BLaER1 (cell line): ENCODE measurements at regions not wholly inside any gene's neighbourhood (a gene's known extent, or its start where the extent isn't known, plus 50 kb on each side); places are given as distances from the start of the nearest gene placed in this dataset.

ENCODE experiments used
- H3K27ac ChIP-seq: shearing (Covaris generic); formaldehyde crosslinking; 2 replicates; pipeline ENCODE4 v1.8.1; 2022
- H3K27me3 ChIP-seq: shearing (Covaris generic); formaldehyde crosslinking; 2 replicates; pipeline ENCODE4 v1.8.1; 2022
- H3K36me3 ChIP-seq: shearing (Covaris generic); formaldehyde crosslinking; 2 replicates; pipeline ENCODE4 v1.8.1; 2022
- H3K4me1 ChIP-seq: shearing (Covaris generic); formaldehyde crosslinking; 2 replicates; pipeline ENCODE4 v1.8.1; 2022
- H3K4me2 ChIP-seq: shearing (Covaris generic); formaldehyde crosslinking; 2 replicates; pipeline ENCODE4 v1.8.1; 2022
- H3K4me3 ChIP-seq: shearing (Covaris generic); formaldehyde crosslinking; 2 replicates; pipeline ENCODE4 v1.8.1; 2022
- H3K9ac ChIP-seq: shearing (Covaris generic); formaldehyde crosslinking; 2 replicates; pipeline ENCODE4 v1.8.1; 2022
- H3K9me3 ChIP-seq: shearing (Covaris generic); formaldehyde crosslinking; 2 replicates; pipeline ENCODE4 v1.8.1; 2022
- H4K20me1 ChIP-seq: shearing (Covaris generic); formaldehyde crosslinking; 2 replicates; pipeline ENCODE4 v1.8.1; 2022
- Cebpa-rat ChIP-seq: shearing (Covaris generic); IDR thresholded peaks from 2 replicates; pipeline ENCODE4 v1.8.1; 2022

- no peak overlapping the region for H3K4me2 ChIP-seq
- TF ChIP-seq Cebpa-rat: no peak
- H3K4me3 ChIP-seq: no peak overlapping the region
- no peaks in the 10 kb centered on the region for H3K9me3 ChIP-seq
- no peaks in the 10 kb centered on the region for H3K27me3 ChIP-seq
- H3K27ac ChIP-seq: no peak overlapping the region
- no peaks in the 10 kb centered on the region for H3K36me3 ChIP-seq
- H3K4me1 ChIP-seq: no peaks in the 10 kb centered on the region
- H4K20me1 ChIP-seq: no peaks in the 10 kb centered on the region
- no peak overlapping the region for H3K9ac ChIP-seq
These were observed 52.5 kb upstream of the C11orf58 start for GRCh38 chr11:16685914-16686313.

GRCh38 chr11:16678466-16679116 lies 59.9 kb upstream of the C11orf58 start:
- H3K4me2 ChIP-seq: no peak overlapping the region
- no peak for TF ChIP-seq Cebpa-rat
- H3K9me3 ChIP-seq: no peaks in the 10 kb centered on the region
- H3K4me1 ChIP-seq: no peaks in the 10 kb centered on the region
- H3K9ac ChIP-seq: no peak overlapping the region
- H3K27ac ChIP-seq: no peak overlapping the region
- no peak overlapping the region for H3K4me3 ChIP-seq
- no peaks in the 10 kb centered on the region for H3K27me3 ChIP-seq
- H3K36me3 ChIP-seq: no peaks in the 10 kb centered on the region
- no peaks in the 10 kb centered on the region for H4K20me1 ChIP-seq

GRCh38 chr11:16669799-16670415 lies 68.5 kb upstream of the C11orf58 start:
- Histone ChIP-seq H3K9ac (no peak overlapping the region), H3K4me3 (no peak overlapping the region), H4K20me1 (no peaks in the 10 kb centered on the region), H3K4me1 (peaks cover 6% of the 10 kb centered on the region), H3K9me3 (peaks cover 18% of the 10 kb centered on the region), H3K4me2 (no peak overlapping the region), H3K27me3 (no peaks in the 10 kb centered on the region), H3K36me3 (no peaks in the 10 kb centered on the region), H3K27ac (no peak overlapping the region)
- no peak for TF ChIP-seq Cebpa-rat

- no peak for TF ChIP-seq Cebpa-rat
- Histone ChIP-seq H3K4me2 (no peak overlapping the region), H3K36me3 (no peaks in the 10 kb centered on the region), H3K9ac (no peak overlapping the region), H3K4me3 (no peak overlapping the region), H3K9me3 (peaks cover 29% of the 10 kb centered on the region), H4K20me1 (no peaks in the 10 kb centered on the region), H3K4me1 (no peaks in the 10 kb centered on the region), H3K27ac (no peak overlapping the region), H3K27me3 (no peaks in the 10 kb centered on the region)
These were observed 105.9 kb upstream of the C11orf58 start for GRCh38 chr11:16632295-16633200.

- no peaks in the 10 kb centered on the region for H3K4me1 ChIP-seq
- no peak for TF ChIP-seq Cebpa-rat
- no peaks in the 10 kb centered on the region for H4K20me1 ChIP-seq
- H3K9me3 ChIP-seq: peaks cover 10% of the 10 kb centered on the region
- no peak overlapping the region for H3K27ac ChIP-seq
- no peak overlapping the region for H3K4me2 ChIP-seq
- H3K9ac ChIP-seq: no peak overlapping the region
- H3K4me3 ChIP-seq: no peak overlapping the region
- no peaks in the 10 kb centered on the region for H3K36me3 ChIP-seq
- H3K27me3 ChIP-seq: no peaks in the 10 kb centered on the region
These were observed 107.8 kb upstream of the C11orf58 start for GRCh38 chr11:16630651-16631050.

- Histone ChIP-seq H3K9me3 (no peaks in the 10 kb centered on the region), H3K27ac (no peak overlapping the region), H3K4me2 (no peak overlapping the region), H3K4me3 (no peak overlapping the region), H3K27me3 (peaks cover 27% of the 10 kb centered on the region), H4K20me1 (peaks cover 21% of the 10 kb centered on the region), H3K4me1 (peaks cover 8% of the 10 kb centered on the region), H3K9ac (no peak overlapping the region), H3K36me3 (no peaks in the 10 kb centered on the region)
- TF ChIP-seq Cebpa-rat: no peak
These were observed 120.0 kb upstream of the C11orf58 start for GRCh38 chr11:16618431-16618830.

- peaks cover 13% of the 10 kb centered on the region for H3K4me1 ChIP-seq
- no peak overlapping the region for H3K4me3 ChIP-seq
- H3K27ac ChIP-seq: no peak overlapping the region
- H3K9ac ChIP-seq: no peak overlapping the region
- H3K27me3 ChIP-seq: peaks cover 56% of the 10 kb centered on the region
- H3K9me3 ChIP-seq: peaks cover 6% of the 10 kb centered on the region
- peaks cover 49% of the 10 kb centered on the region for H4K20me1 ChIP-seq
- H3K4me2 ChIP-seq: no peak overlapping the region
- no peaks in the 10 kb centered on the region for H3K36me3 ChIP-seq
- TF ChIP-seq Cebpa-rat: no peak
These were observed 123.0 kb upstream of the C11orf58 start for GRCh38 chr11:16615480-16615879.

- Histone ChIP-seq H3K36me3 (no peaks in the 10 kb centered on the region), H3K4me2 (peak overlapping the region; percentile 79), H3K4me3 (peak overlapping the region; percentile 53), H3K27me3 (peaks cover 74% of the 10 kb centered on the region), H3K4me1 (peaks cover 13% of the 10 kb centered on the region), H3K9ac (no peak overlapping the region), H4K20me1 (peaks cover 66% of the 10 kb centered on the region), H3K9me3 (peaks cover 14% of the 10 kb centered on the region), H3K27ac (no peak overlapping the region)
- TF ChIP-seq Cebpa-rat: no peak
These were observed 124.7 kb upstream of the C11orf58 start for GRCh38 chr11:16613512-16614381.

- Histone ChIP-seq H3K27me3 (peaks cover 79% of the 10 kb centered on the region), H4K20me1 (peaks cover 72% of the 10 kb centered on the region), H3K4me2 (peak overlapping the region; percentile 79), H3K9me3 (peaks cover 14% of the 10 kb centered on the region), H3K4me3 (peak overlapping the region; percentile 53), H3K4me1 (peaks cover 13% of the 10 kb centered on the region), H3K36me3 (no peaks in the 10 kb centered on the region), H3K9ac (no peak overlapping the region), H3K27ac (no peak overlapping the region)
- no peak for TF ChIP-seq Cebpa-rat
These were observed 125.3 kb upstream of the C11orf58 start for GRCh38 chr11:16613262-16613511.
